HG03135 (cell line): ENCODE measurements at regions not wholly inside any gene's neighbourhood (a gene's known extent, or its start where the extent isn't known, plus 50 kb on each side); places are given as distances from the start of the nearest gene placed in this dataset.
"Not testable (repeated sequence)": the region's sequence is repeated elsewhere in the genome, so short reads cannot be mapped to it uniquely, and the experiment has no call there.

Experiments
- ATAC-seq: cut with Tn5 transposase; IDR thresholded peaks from one replicate; pipeline ENCODE4 v1.9.1; 2021; ENCODE audit warnings: mild to moderate bottlenecking, moderate library complexity; ENCODE audit not compliant: unreplicated experiment

GRCh38 chr15:79492065-79492464 is 59.9 kb downstream of the MINAR1 start:
- ATAC-seq: no peak

GRCh38 chr15:79494384-79494909 is 62.3 kb downstream of the MINAR1 start:
- no peak for ATAC-seq

- no peak for ATAC-seq
These were observed 63.0 kb downstream of the MINAR1 start for GRCh38 chr15:79494963-79495755.

GRCh38 chr15:79495775-79496174 is 63.6 kb downstream of the MINAR1 start:
- ATAC-seq: no peak

- no peak for ATAC-seq
These were observed 64.7 kb downstream of the MINAR1 start for GRCh38 chr15:79496838-79497237.

GRCh38 chr15:79501086-79501485 is 69.0 kb downstream of the MINAR1 start:
- no peak for ATAC-seq

- ATAC-seq: no peak
These were observed 73.8 kb downstream of the MINAR1 start for GRCh38 chr15:79505956-79506355.

GRCh38 chr15:79512844-79513243 is 80.7 kb downstream of the MINAR1 start:
- ATAC-seq: not testable (repeated sequence)

GRCh38 chr15:79513417-79513816 is 81.3 kb downstream of the MINAR1 start:
- no peak for ATAC-seq

- no peak for ATAC-seq
These were observed 81.8 kb downstream of the MINAR1 start for GRCh38 chr15:79513940-79514339.

GRCh38 chr15:79515300-79516027 is 83.3 kb downstream of the MINAR1 start:
- ATAC-seq: no peak

- no peak for ATAC-seq
These were observed 84.0 kb downstream of the MINAR1 start for GRCh38 chr15:79516155-79516554.

- no peak for ATAC-seq
These were observed 84.5 kb downstream of the MINAR1 start for GRCh38 chr15:79516646-79517045.

GRCh38 chr15:79519628-79520027 is 87.5 kb downstream of the MINAR1 start:
- no peak for ATAC-seq

GRCh38 chr15:79520654-79521053 is 88.5 kb downstream of the MINAR1 start:
- no peak for ATAC-seq

GRCh38 chr15:79522656-79523055 is 90.5 kb downstream of the MINAR1 start:
- no peak for ATAC-seq

- ATAC-seq: no peak
These were observed 91.1 kb downstream of the MINAR1 start for GRCh38 chr15:79523266-79523665.

- ATAC-seq: no peak
These were observed 92.4 kb downstream of the MINAR1 start for GRCh38 chr15:79524531-79524930.

- no peak for ATAC-seq
These were observed 94.2 kb downstream of the MINAR1 start for GRCh38 chr15:79526376-79526775.

GRCh38 chr15:79527821-79528220 is 95.7 kb downstream of the MINAR1 start:
- no peak for ATAC-seq

- ATAC-seq: no peak
These were observed 97.1 kb downstream of the MINAR1 start for GRCh38 chr15:79529157-79529785.

GRCh38 chr15:79535536-79535935 is 103.4 kb downstream of the MINAR1 start:
- no peak for ATAC-seq
